ENCODE measurements at regions not wholly inside any gene's neighbourhood (a gene's known extent, or its start where the extent isn't known, plus 50 kb on each side); places are given as distances from the start of the nearest gene placed in this dataset.

DNA sequence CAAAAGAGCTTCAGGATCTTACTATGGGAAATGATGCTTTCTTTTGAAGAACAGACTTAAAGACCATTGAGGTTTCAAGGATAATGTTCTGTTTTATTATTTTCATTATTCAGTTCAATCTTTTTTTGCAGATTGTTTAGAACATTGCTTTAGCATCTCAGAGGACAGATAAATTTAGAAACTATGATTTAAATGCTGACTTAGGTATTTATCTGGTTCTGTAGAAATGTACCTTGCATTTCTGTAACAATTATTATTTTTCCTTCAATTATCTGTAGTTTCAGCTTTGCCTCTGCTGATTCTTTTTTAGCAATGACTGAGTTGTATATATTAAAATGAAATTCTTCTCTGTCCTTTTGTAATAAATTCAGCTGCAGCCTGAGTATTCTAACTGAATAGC is 205.4 kb upstream of the PCSK2 start:
- no TSS peak for BruUV-seq (replicated peaks)
- Mint-ChIP-seq H3K36me3 (ENCODE audit: insufficient read depth, unreplicated experiment) (peaks cover 2% of the 10 kb centered on the region), H3K27me3 (ENCODE audit: insufficient read depth, unreplicated experiment) (peaks cover 4% of the 10 kb centered on the region), H3K4me1 (ENCODE audit: insufficient read depth, unreplicated experiment) (no peaks in the 10 kb centered on the region), H3K9me3 (ENCODE audit: unreplicated experiment) (no peaks in the 10 kb centered on the region), H3K4me3 (ENCODE audit: unreplicated experiment) (no peak overlapping the region), H3K27ac (ENCODE audit: low read depth, unreplicated experiment) (no peak overlapping the region)
- ChIA-PET POLR2A (no interaction called here), CTCF (interaction anchor here (0.6 to 1.4 kb wide), 3 partner anchors 220 to 502 kb away, joined by 3 to 4 read pairs (median 3); no protein-coding TSS in a partner anchor)
- intact Hi-C loops (cut with micrococcal nuclease) = no loop called here
- TF ChIP-seq, protein P1, sequence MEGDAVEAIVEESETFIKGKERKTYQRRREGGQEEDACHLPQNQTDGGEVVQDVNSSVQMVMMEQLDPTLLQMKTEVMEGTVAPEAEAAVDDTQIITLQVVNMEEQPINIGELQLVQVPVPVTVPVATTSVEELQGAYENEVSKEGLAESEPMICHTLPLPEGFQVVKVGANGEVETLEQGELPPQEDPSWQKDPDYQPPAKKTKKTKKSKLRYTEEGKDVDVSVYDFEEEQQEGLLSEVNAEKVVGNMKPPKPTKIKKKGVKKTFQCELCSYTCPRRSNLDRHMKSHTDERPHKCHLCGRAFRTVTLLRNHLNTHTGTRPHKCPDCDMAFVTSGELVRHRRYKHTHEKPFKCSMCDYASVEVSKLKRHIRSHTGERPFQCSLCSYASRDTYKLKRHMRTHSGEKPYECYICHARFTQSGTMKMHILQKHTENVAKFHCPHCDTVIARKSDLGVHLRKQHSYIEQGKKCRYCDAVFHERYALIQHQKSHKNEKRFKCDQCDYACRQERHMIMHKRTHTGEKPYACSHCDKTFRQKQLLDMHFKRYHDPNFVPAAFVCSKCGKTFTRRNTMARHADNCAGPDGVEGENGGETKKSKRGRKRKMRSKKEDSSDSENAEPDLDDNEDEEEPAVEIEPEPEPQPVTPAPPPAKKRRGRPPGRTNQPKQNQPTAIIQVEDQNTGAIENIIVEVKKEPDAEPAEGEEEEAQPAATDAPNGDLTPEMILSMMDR (IDR thresholded peaks at IDR 0.05; ENCODE audit: unreplicated experiment) = no peak
- no peak for DNase-seq (ENCODE audit: unreplicated experiment)

GRCh38 chr20:17023036-17023435 is 203.8 kb upstream of the PCSK2 start:
- CTCF ChIA-PET = interaction anchor here (0.7 kb wide), 1 partner anchor 219 kb away, joined by 3 read pairs; no protein-coding TSS in a partner anchor

DNA sequence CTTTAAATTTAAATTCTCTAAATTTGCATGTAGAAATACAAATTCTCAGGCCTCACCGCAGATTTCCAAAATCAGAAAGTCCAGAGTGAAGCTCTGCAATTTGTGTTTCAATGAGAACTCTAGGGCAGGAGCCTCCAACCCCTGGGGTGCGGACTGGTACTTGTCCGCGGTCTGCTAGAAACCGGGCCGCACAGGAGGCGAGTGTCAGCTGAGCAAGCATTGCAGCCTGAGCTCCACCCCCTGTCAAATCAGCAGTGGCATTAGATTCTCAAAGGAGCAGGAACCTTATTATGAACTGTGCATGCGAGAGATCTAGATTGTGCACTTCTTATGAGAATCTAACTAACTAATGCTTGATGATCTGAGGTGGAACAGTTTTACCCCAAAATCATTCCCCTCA is 203.0 kb upstream of the PCSK2 start:
- Mint-ChIP-seq H3K4me1 (ENCODE audit: insufficient read depth, unreplicated experiment) (no peaks in the 10 kb centered on the region), H3K9me3 (ENCODE audit: unreplicated experiment) (no peaks in the 10 kb centered on the region), H3K27me3 (ENCODE audit: insufficient read depth, unreplicated experiment) (peaks cover 17% of the 10 kb centered on the region), H3K27ac (ENCODE audit: low read depth, unreplicated experiment) (no peak overlapping the region), H3K4me3 (ENCODE audit: unreplicated experiment) (no peak overlapping the region), H3K36me3 (ENCODE audit: insufficient read depth, unreplicated experiment) (peaks cover 6% of the 10 kb centered on the region)
- DNase-seq (ENCODE audit: unreplicated experiment) = no peak
- TF ChIP-seq, protein P1 (IDR thresholded peaks at IDR 0.05; ENCODE audit: unreplicated experiment) = no peak
- CTCF ChIA-PET = no interaction called here
- POLR2A ChIA-PET = no interaction called here
- intact Hi-C loops (cut with micrococcal nuclease) = no loop called here
- BruUV-seq (replicated peaks) = no TSS peak

More at GRCh38 chr20:17023036-17023435, 203.8 kb upstream of the PCSK2 start:
- intact Hi-C loops (cut with micrococcal nuclease) = no loop called here
- Mint-ChIP-seq H3K36me3 (ENCODE audit: insufficient read depth, unreplicated experiment) (peaks cover 6% of the 10 kb centered on the region), H3K4me1 (ENCODE audit: insufficient read depth, unreplicated experiment) (no peaks in the 10 kb centered on the region), H3K27me3 (ENCODE audit: insufficient read depth, unreplicated experiment) (peaks cover 17% of the 10 kb centered on the region), H3K27ac (ENCODE audit: low read depth, unreplicated experiment) (no peak overlapping the region), H3K4me3 (ENCODE audit: unreplicated experiment) (no peak overlapping the region), H3K9me3 (ENCODE audit: unreplicated experiment) (no peaks in the 10 kb centered on the region)
- TF ChIP-seq, protein P1 (IDR thresholded peaks at IDR 0.05; ENCODE audit: unreplicated experiment) = no peak
- BruUV-seq (replicated peaks) = no TSS peak
- no peak for DNase-seq (ENCODE audit: unreplicated experiment)
- POLR2A ChIA-PET = no interaction called here

GRCh38 chr20:17024513-17025119 is 202.2 kb upstream of the PCSK2 start:
- DNase-seq (ENCODE audit: unreplicated experiment) = no peak
- Mint-ChIP-seq H3K4me3 (ENCODE audit: unreplicated experiment) (no peak overlapping the region), H3K36me3 (ENCODE audit: insufficient read depth, unreplicated experiment) (peaks cover 6% of the 10 kb centered on the region), H3K27me3 (ENCODE audit: insufficient read depth, unreplicated experiment) (peaks cover 17% of the 10 kb centered on the region), H3K4me1 (ENCODE audit: insufficient read depth, unreplicated experiment) (no peaks in the 10 kb centered on the region), H3K9me3 (ENCODE audit: unreplicated experiment) (no peaks in the 10 kb centered on the region), H3K27ac (ENCODE audit: low read depth, unreplicated experiment) (no peak overlapping the region)
- CTCF ChIA-PET = no interaction called here
- TF ChIP-seq, protein P1 (IDR thresholded peaks at IDR 0.05; ENCODE audit: unreplicated experiment) = no peak
- POLR2A ChIA-PET = no interaction called here
- intact Hi-C loops (cut with micrococcal nuclease) = no loop called here
- no TSS peak for BruUV-seq (replicated peaks)
